ENCODE measurements at regions not wholly inside any gene's neighbourhood (a gene's known extent, or its start where the extent isn't known, plus 50 kb on each side); places are given as distances from the start of the nearest gene placed in this dataset.
"Not testable (repeated sequence)": the region's sequence is repeated elsewhere in the genome, so short reads cannot be mapped to it uniquely, and the experiment has no call there.

DNA sequence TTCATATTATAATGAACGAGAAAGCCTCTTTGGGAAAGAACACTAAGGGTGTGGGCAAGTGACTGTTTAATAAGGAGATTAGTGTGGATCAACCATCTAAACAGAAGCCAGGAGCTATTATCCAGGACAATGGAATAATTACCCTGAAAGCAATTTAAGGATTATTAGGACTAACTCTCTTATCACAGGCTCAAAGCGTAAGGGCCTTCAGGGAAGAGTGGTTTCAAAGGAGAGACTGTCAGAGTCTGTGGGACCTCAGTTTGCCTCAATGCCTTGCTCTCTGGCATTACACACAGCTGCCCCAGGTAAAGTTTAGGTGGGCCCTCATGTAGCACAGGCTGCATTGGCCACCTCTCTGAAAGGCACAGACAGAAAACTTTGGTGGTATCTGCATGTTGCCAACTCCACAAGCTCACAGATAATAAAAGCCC is 717.2 kb upstream of the ADGRL3 start:
- no peaks in the 10 kb centered on the region for H3K27me3 ChIP-seq
- no peaks in the 10 kb centered on the region for H3K4me1 ChIP-seq (ENCODE audit: low read depth)
- H3K27ac ChIP-seq, result no peak overlapping the region
- no peaks in the 10 kb centered on the region for H3K36me3 ChIP-seq
- DNase-seq (ENCODE audit: low read depth in 1 of 2, low spot score in 1 of 2), result no peak
- no peaks in the 10 kb centered on the region for H3K9me3 ChIP-seq (ENCODE audit: low read depth)
- TF ChIP-seq, protein P1, sequence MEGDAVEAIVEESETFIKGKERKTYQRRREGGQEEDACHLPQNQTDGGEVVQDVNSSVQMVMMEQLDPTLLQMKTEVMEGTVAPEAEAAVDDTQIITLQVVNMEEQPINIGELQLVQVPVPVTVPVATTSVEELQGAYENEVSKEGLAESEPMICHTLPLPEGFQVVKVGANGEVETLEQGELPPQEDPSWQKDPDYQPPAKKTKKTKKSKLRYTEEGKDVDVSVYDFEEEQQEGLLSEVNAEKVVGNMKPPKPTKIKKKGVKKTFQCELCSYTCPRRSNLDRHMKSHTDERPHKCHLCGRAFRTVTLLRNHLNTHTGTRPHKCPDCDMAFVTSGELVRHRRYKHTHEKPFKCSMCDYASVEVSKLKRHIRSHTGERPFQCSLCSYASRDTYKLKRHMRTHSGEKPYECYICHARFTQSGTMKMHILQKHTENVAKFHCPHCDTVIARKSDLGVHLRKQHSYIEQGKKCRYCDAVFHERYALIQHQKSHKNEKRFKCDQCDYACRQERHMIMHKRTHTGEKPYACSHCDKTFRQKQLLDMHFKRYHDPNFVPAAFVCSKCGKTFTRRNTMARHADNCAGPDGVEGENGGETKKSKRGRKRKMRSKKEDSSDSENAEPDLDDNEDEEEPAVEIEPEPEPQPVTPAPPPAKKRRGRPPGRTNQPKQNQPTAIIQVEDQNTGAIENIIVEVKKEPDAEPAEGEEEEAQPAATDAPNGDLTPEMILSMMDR (IDR thresholded peaks at IDR 0.05; ENCODE audit: low read depth, low read length), result no peak
- H3K4me3 ChIP-seq, result no peak overlapping the region

DNA sequence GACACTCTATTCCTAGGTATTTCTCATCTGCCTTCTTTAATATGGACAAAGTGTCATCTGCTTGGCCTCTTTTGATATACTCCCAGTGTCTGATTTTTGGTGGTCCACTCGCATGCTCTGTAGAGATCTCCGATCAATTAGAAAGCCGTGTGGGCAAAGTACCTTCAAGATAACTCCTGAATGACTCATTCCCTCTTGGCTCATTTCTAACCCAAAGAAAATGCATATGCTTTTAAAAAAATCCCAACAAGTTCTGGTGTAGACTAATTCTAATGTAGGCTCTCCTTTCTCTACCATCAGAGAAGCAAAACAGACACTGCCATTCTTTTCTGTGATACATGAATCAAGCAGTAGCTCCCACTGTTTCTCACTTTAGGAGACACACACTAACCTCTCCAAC is 714.9 kb upstream of the ADGRL3 start:
- Histone ChIP-seq H3K9me3 (ENCODE audit: low read depth) (no peaks in the 10 kb centered on the region), H3K27me3 (no peaks in the 10 kb centered on the region), H3K4me1 (ENCODE audit: low read depth) (no peaks in the 10 kb centered on the region), H3K27ac (no peak overlapping the region), H3K36me3 (no peaks in the 10 kb centered on the region), H3K4me3 (no peak overlapping the region)
- TF ChIP-seq, protein P1 (IDR thresholded peaks at IDR 0.05; ENCODE audit: low read depth, low read length), result no peak
- no peak for DNase-seq (ENCODE audit: low read depth in 1 of 2, low spot score in 1 of 2)

GRCh38 chr4:60487118-60487761 is 712.9 kb upstream of the ADGRL3 start:
- H3K4me1 ChIP-seq (ENCODE audit: low read depth); H3K4me3 ChIP-seq; H3K36me3 ChIP-seq; DNase-seq (ENCODE audit: low read depth in 1 of 2, low spot score in 1 of 2); H3K27ac ChIP-seq; H3K9me3 ChIP-seq (ENCODE audit: low read depth); H3K27me3 ChIP-seq: not testable (repeated sequence)

- no peaks in the 10 kb centered on the region for H3K27me3 ChIP-seq
- TF ChIP-seq, protein P1 (IDR thresholded peaks at IDR 0.05; ENCODE audit: low read depth, low read length), result no peak
- no peak overlapping the region for H3K4me3 ChIP-seq
- DNase-seq (ENCODE audit: low read depth in 1 of 2, low spot score in 1 of 2), result no peak
- H3K36me3 ChIP-seq, result no peaks in the 10 kb centered on the region
- H3K27ac ChIP-seq, result no peak overlapping the region
- no peaks in the 10 kb centered on the region for H3K4me1 ChIP-seq (ENCODE audit: low read depth)
- H3K9me3 ChIP-seq (ENCODE audit: low read depth), result no peaks in the 10 kb centered on the region
Measured at GRCh38 chr4:60500810-60501209, 699.3 kb upstream of the ADGRL3 start.

DNA sequence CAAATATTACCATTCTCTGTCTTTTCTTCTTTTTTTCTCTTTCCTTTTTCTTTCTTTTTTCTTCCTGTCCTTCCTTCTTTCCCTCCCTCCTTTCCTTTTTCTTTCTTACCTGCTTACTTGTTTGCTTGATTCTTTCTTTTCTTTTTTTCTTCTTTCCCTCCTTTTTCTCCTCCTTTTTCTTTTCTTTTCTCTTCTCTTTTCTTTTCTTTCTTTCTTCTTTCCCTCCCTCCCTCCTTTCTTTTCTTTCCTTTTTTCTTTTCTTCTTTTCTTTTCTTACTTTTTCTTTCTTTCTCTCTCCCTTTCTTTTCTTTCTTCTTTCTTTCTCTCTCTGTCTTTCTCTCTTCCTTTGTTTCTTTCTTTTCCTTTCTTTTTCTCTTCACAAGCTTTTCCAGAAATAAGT is 697.4 kb upstream of the ADGRL3 start:
- Histone ChIP-seq H3K27me3 (no peaks in the 10 kb centered on the region), H3K9me3 (ENCODE audit: low read depth) (no peaks in the 10 kb centered on the region), H3K27ac (no peak overlapping the region), H3K4me1 (ENCODE audit: low read depth) (no peaks in the 10 kb centered on the region), H3K4me3 (no peak overlapping the region), H3K36me3 (no peaks in the 10 kb centered on the region)
- no peak for DNase-seq (ENCODE audit: low read depth in 1 of 2, low spot score in 1 of 2)
- TF ChIP-seq, protein P1 (IDR thresholded peaks at IDR 0.05; ENCODE audit: low read depth, low read length), result no peak

DNA sequence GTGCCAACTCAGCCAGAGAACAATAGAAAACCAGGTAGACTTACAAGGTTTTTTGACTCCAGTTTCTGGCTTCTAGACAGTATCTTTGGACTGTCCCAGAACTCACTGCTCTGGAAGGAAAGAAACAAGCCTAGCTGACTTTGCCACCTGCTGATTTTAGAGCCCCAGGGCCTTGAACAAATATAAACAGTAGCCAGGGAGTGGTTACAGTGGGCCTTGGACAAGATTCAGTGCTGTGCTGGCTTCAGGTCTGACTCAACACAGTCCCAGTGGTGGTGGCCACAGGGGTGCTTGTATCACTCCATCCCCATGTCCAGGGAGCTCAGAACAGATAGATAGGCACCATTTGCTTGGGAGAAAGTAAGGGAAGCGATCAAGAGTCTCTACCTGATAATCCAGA is 694.1 kb upstream of the ADGRL3 start:
- H3K9me3 ChIP-seq (ENCODE audit: low read depth), result no peaks in the 10 kb centered on the region
- H3K36me3 ChIP-seq, result no peaks in the 10 kb centered on the region
- H3K4me3 ChIP-seq, result no peak overlapping the region
- H3K27ac ChIP-seq, result no peak overlapping the region
- TF ChIP-seq, protein P1 (IDR thresholded peaks at IDR 0.05; ENCODE audit: low read depth, low read length), result no peak
- H3K4me1 ChIP-seq (ENCODE audit: low read depth), result no peaks in the 10 kb centered on the region
- no peaks in the 10 kb centered on the region for H3K27me3 ChIP-seq
- no peak for DNase-seq (ENCODE audit: low read depth in 1 of 2, low spot score in 1 of 2)
